A549 (cell line): ENCODE measurements at regions not wholly inside any gene's neighbourhood (a gene's known extent, or its start where the extent isn't known, plus 50 kb on each side); places are given as distances from the start of the nearest gene placed in this dataset.

Experiments
- ATAC-seq, 2 experiments: fragments of 200-7000 bp in 1 of 2; fragments of >200 bp in 1 of 2; cut with Nextera tagmentation in 1 of 2; cut with Tn5 transposase in 1 of 2; 3 replicates each; pipeline versions ENCODE4 v1.8.0 to v1.9.1; 2018 to 2020; ENCODE audit warnings: mild to moderate bottlenecking in 1 of 2, moderate library complexity in 1 of 2
- CTCF ChIA-PET: fragments of 300-600 bp; sonication (Branson Sonifier 250); formaldehyde crosslinking; extraction: SDS; loops from one replicate; lab custom pipeline; 2021; ENCODE audit warnings: antibody characterized with exemption, inconsistent platforms; lab: Yijun Ruan, JAX
- POLR2A ChIA-PET: fragments of 350-600 bp; formaldehyde crosslinking; extraction: SDS; loops from one replicate; lab custom pipeline; 2021; ENCODE audit warnings: antibody characterized with exemption, inconsistent platforms; lab: Yijun Ruan, JAX
- DNase-seq, 2 experiments: peaks; one replicate each; pipeline versions ENCODE4 v3.0.0 to v3.0.0-alpha.2; 2011 to 2016; ENCODE audit warnings: low read depth in 1 of 2, low spot score in 1 of 2
- FAIRE-seq: peaks from 2 replicates; lab custom pipeline; 2011; peaks lifted over from hg19 to GRCh38; lab: Jason Lieb, UNC
- H3K27ac ChIP-seq, 2 experiments: fragments of >200 bp; sonication (Bioruptor Twin); formaldehyde crosslinking; 3 replicates each; pipeline ENCODE4 v1.5.1; 2016 to 2017
- H3K4me1 ChIP-seq: fragments of >200 bp; sonication (Bioruptor Twin); formaldehyde crosslinking; 3 replicates; pipeline ENCODE4 v1.6.1; 2016
- H3K4me2 ChIP-seq: fragments of >200 bp; sonication (Bioruptor Twin); formaldehyde crosslinking; 3 replicates; pipeline ENCODE4 v1.6.1; 2016
- H3K4me3 ChIP-seq: fragments of >200 bp; sonication (Bioruptor Twin); formaldehyde crosslinking; 3 replicates; pipeline ENCODE4 v1.5.1; 2016
- H3K9me3 ChIP-seq: fragments of >200 bp; sonication (Bioruptor Twin); formaldehyde crosslinking; 3 replicates; pipeline ENCODE4 v1.6.1; 2016
- CBX2 ChIP-seq: fragments of 200-600 bp; sonication (generic); IDR thresholded peaks from 2 replicates; pipeline ENCODE4 v1.6.1; 2016; ENCODE audit warnings: low read depth, mild to moderate bottlenecking, borderline replicate concordance
- EHF ChIP-seq: fragments of 250-450 bp; sonication (Bioruptor Pico); IDR thresholded peaks from 2 replicates; pipeline ENCODE4 v1.5.0; 2020; ENCODE audit warnings: mild to moderate bottlenecking
- EP300 ChIP-seq, 2 experiments: fragments of >200 bp; sonication (Bioruptor Twin); formaldehyde crosslinking; IDR thresholded peaks; 2 replicates in 1 of 2; 3 replicates in 1 of 2; pipeline ENCODE4 v1.6.1; 2016 to 2017
- FOSB ChIP-seq: fragments of 250-450 bp; sonication (Bioruptor Pico); IDR thresholded peaks from 2 replicates; pipeline ENCODE4 v1.5.0; 2020; ENCODE audit warnings: mild to moderate bottlenecking, moderate library complexity
- HDAC2 ChIP-seq: fragments of 200-600 bp; sonication (generic); IDR thresholded peaks from 2 replicates; pipeline ENCODE4 v1.6.1; 2016
- HEYL ChIP-seq: fragments of 250-450 bp; sonication (Bioruptor Pico); IDR thresholded peaks from 2 replicates; pipeline ENCODE4 v1.8.0; 2021; ENCODE audit warnings: mild to moderate bottlenecking, moderate library complexity
- HOXA7 ChIP-seq: fragments of 250-450 bp; sonication (Bioruptor Pico); IDR thresholded peaks from 2 replicates; pipeline ENCODE4 v1.5.0; 2020; ENCODE audit warnings: mild to moderate bottlenecking, moderate library complexity
- JUN ChIP-seq, 2 experiments: fragments of >200 bp; sonication (Bioruptor Twin); formaldehyde crosslinking; IDR thresholded peaks; 2 replicates in 1 of 2; 3 replicates in 1 of 2; pipeline ENCODE4 v1.6.1; 2016 to 2017
- KDM5A ChIP-seq: fragments of 200-600 bp; sonication (generic); IDR thresholded peaks from 2 replicates; pipeline ENCODE4 v1.6.1; 2016; ENCODE audit warnings: antibody characterized with exemption, mild to moderate bottlenecking
- MAX ChIP-seq: IDR thresholded peaks from 2 replicates; pipeline ENCODE4 v1.6.1; 2012
- NFE2L2 ChIP-seq: fragments of 150-350 bp; conservative IDR thresholded peaks from 2 replicates; pipeline ENCODE4 v1.6.1; 2014; ENCODE audit warnings: low read length
- NPAS2 ChIP-seq: fragments of 250-450 bp; sonication (Bioruptor Pico); IDR thresholded peaks from 2 replicates; pipeline ENCODE4 v1.8.0; 2022; ENCODE audit warnings: mild to moderate bottlenecking, moderate library complexity, borderline replicate concordance
- RARB ChIP-seq: fragments of 250-450 bp; sonication (Bioruptor Pico); IDR thresholded peaks from 2 replicates; pipeline ENCODE4 v1.8.0; 2021; ENCODE audit warnings: mild to moderate bottlenecking, moderate library complexity
- RCOR1 ChIP-seq: fragments of 150-350 bp; IDR thresholded peaks from 2 replicates; pipeline ENCODE4 v1.6.1; 2014; ENCODE audit warnings: antibody characterized with exemption, low read length, low read depth
- RFX5 ChIP-seq: fragments of 450-650 bp; IDR thresholded peaks from 2 replicates; pipeline ENCODE4 v1.7.1; 2014; ENCODE audit warnings: antibody characterized with exemption, mild to moderate bottlenecking, moderate library complexity
- SREBF2 ChIP-seq: fragments of 450-650 bp; IDR thresholded peaks from 2 replicates; pipeline ENCODE4 v1.6.1; 2014; ENCODE audit warnings: mild to moderate bottlenecking, moderate library complexity
- ZFP36 ChIP-seq: fragments of 450-650 bp; IDR thresholded peaks from 2 replicates; pipeline ENCODE4 v1.6.1; 2014; ENCODE audit warnings: borderline replicate concordance; ENCODE audit not compliant: partially characterized antibody
- ZNF302 ChIP-seq: fragments of 250-450 bp; sonication (Bioruptor Pico); IDR thresholded peaks from 2 replicates; pipeline ENCODE4 v1.9.0; 2021; ENCODE audit warnings: inconsistent platforms, mild to moderate bottlenecking, moderate library complexity
- ZSCAN20 ChIP-seq: fragments of 250-450 bp; sonication (Bioruptor Pico); IDR thresholded peaks from 2 replicates; pipeline ENCODE4 v1.8.0; 2022; ENCODE audit warnings: mild to moderate bottlenecking, moderate library complexity
- WGBS: methylation state at CpG from one replicate; pipeline ENCODE4 v1.1.6; 2017; ENCODE audit errors: missing lambda C conversion rate; 5-methylcytosine and 5-hydroxymethylcytosine counted together
- TF ChIP-seq, protein P1 (sequence below): fragments of 200-600 bp; sonication (generic); IDR thresholded peaks from 2 replicates; pipeline ENCODE4 v1.6.1; 2016; ENCODE audit warnings: antibody characterized with exemption, mild to moderate bottlenecking, moderate library complexity
- TF ChIP-seq, protein P2 (sequence below): fragments of 250-450 bp; sonication (Bioruptor Pico); IDR thresholded peaks from 2 replicates; pipeline ENCODE4 v1.5.0; 2020; ENCODE audit warnings: low read depth, mild to moderate bottlenecking, moderate library complexity
- TF ChIP-seq, protein P3 (sequence below): fragments of >200 bp; sonication (Bioruptor Twin); formaldehyde crosslinking; IDR thresholded peaks from 3 replicates; pipeline ENCODE4 v1.6.1; 2016
- TF ChIP-seq, protein P4 (sequence below): IDR thresholded peaks from 2 replicates; pipeline ENCODE4 v1.6.1; 2012

- Histone ChIP-seq H3K4me2 (no peak overlapping the region), H3K4me3 (no peak overlapping the region), H3K4me1 (peaks cover 16% of the 10 kb centered on the region; the same call in 2 of the 3 replicates), H3K27ac (no peak overlapping the region), H3K9me3 (no peaks in the 10 kb centered on the region)
- DNase-seq (no peak), FAIRE-seq (no peak), ATAC-seq (no peak)
- TF ChIP-seq HDAC2 (no peak), KDM5A (no peak), ZSCAN20 (CRISPR knock-in tag) (no peak), JUN (IDR thresholded peaks at IDR 0.05) (no peak), RARB (no peak), FOSB (CRISPR knock-in tag) (no peak), EHF (CRISPR knock-in tag) (no peak), HEYL (no peak), NPAS2 (CRISPR knock-in tag) (no peak), ZFP36 (no peak), RCOR1 (no peak), CBX2 (no peak)
- TF ChIP-seq, protein P1, sequence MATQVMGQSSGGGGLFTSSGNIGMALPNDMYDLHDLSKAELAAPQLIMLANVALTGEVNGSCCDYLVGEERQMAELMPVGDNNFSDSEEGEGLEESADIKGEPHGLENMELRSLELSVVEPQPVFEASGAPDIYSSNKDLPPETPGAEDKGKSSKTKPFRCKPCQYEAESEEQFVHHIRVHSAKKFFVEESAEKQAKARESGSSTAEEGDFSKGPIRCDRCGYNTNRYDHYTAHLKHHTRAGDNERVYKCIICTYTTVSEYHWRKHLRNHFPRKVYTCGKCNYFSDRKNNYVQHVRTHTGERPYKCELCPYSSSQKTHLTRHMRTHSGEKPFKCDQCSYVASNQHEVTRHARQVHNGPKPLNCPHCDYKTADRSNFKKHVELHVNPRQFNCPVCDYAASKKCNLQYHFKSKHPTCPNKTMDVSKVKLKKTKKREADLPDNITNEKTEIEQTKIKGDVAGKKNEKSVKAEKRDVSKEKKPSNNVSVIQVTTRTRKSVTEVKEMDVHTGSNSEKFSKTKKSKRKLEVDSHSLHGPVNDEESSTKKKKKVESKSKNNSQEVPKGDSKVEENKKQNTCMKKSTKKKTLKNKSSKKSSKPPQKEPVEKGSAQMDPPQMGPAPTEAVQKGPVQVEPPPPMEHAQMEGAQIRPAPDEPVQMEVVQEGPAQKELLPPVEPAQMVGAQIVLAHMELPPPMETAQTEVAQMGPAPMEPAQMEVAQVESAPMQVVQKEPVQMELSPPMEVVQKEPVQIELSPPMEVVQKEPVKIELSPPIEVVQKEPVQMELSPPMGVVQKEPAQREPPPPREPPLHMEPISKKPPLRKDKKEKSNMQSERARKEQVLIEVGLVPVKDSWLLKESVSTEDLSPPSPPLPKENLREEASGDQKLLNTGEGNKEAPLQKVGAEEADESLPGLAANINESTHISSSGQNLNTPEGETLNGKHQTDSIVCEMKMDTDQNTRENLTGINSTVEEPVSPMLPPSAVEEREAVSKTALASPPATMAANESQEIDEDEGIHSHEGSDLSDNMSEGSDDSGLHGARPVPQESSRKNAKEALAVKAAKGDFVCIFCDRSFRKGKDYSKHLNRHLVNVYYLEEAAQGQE = no peak
- TF ChIP-seq, protein P2, sequence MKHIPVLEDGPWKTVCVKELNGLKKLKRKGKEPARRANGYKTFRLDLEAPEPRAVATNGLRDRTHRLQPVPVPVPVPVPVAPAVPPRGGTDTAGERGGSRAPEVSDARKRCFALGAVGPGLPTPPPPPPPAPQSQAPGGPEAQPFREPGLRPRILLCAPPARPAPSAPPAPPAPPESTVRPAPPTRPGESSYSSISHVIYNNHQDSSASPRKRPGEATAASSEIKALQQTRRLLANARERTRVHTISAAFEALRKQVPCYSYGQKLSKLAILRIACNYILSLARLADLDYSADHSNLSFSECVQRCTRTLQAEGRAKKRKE (CRISPR knock-in tag) = no peak
- TF ChIP-seq, protein P3, sequence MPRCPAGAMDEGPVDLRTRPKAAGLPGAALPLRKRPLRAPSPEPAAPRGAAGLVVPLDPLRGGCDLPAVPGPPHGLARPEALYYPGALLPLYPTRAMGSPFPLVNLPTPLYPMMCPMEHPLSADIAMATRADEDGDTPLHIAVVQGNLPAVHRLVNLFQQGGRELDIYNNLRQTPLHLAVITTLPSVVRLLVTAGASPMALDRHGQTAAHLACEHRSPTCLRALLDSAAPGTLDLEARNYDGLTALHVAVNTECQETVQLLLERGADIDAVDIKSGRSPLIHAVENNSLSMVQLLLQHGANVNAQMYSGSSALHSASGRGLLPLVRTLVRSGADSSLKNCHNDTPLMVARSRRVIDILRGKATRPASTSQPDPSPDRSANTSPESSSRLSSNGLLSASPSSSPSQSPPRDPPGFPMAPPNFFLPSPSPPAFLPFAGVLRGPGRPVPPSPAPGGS = no peak
- ChIA-PET CTCF (no interaction called here), POLR2A (no interaction called here)
- 6% methylated on average over 1 of the region's 1 CpG for WGBS
Measured at GRCh38 chr12:87928031-87928430, 101.2 kb downstream of the C12orf50 start.

DNA sequence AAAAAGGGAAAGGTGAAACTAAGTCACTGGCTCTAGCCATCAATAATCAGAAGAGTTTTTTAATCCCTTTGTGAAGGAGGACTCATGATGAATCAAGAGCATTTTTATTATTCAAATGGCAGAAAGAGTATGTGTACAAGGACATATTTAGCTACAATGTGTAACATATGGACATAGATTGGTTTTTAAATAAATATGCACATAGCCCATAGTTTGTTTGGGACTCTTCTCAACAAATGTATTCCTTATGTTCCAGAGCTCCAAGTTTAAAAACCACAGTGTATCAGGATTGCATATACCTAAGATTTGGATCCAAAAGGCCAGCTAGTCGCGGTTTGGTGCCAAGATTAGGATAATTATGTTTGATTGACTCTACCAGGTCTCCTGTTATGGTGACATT is 104.2 kb downstream of the C12orf50 start:
- H3K4me2 ChIP-seq = no peak overlapping the region
- H3K4me3 ChIP-seq = no peak overlapping the region
- H3K4me1 ChIP-seq = peaks cover 2% of the 10 kb centered on the region; the same call in 1 of the 3 replicates
- CTCF ChIA-PET = no interaction called here
- H3K9me3 ChIP-seq = no peaks in the 10 kb centered on the region
- TF ChIP-seq RFX5 = no peak
- TF ChIP-seq ZNF302 (CRISPR knock-in tag) = no peak
- TF ChIP-seq, protein P3 = no peak
- no peak for TF ChIP-seq MAX
- TF ChIP-seq NPAS2 (CRISPR knock-in tag) = no peak
- no peak for TF ChIP-seq SREBF2
- TF ChIP-seq RCOR1 = no peak
- no peak for TF ChIP-seq EP300 (IDR thresholded peaks at IDR 0.05)
- TF ChIP-seq RARB = no peak
- TF ChIP-seq, protein P4, sequence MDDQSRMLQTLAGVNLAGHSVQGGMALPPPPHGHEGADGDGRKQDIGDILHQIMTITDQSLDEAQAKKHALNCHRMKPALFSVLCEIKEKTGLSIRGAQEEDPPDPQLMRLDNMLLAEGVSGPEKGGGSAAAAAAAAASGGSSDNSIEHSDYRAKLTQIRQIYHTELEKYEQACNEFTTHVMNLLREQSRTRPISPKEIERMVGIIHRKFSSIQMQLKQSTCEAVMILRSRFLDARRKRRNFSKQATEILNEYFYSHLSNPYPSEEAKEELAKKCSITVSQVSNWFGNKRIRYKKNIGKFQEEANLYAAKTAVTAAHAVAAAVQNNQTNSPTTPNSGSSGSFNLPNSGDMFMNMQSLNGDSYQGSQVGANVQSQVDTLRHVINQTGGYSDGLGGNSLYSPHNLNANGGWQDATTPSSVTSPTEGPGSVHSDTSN = no peak
- no peak for TF ChIP-seq HOXA7 (CRISPR knock-in tag)
- TF ChIP-seq NFE2L2 = no peak
- POLR2A ChIA-PET = no interaction called here
- WGBS = 61% methylated on average over 2 of the region's 2 CpGs
- no peak for FAIRE-seq
- no peak for ATAC-seq
- no peak overlapping the region for H3K27ac ChIP-seq
- no peak for DNase-seq
